Cardiac septum (tissue), 1 donor: ENCODE measurements at regions not wholly inside any gene's neighbourhood (a gene's known extent, or its start where the extent isn't known, plus 50 kb on each side); places are given as distances from the start of the nearest gene placed in this dataset.

ENCODE experiments used
- DNase-seq: peaks from one replicate; pipeline ENCODE4 v3.0.0-alpha.2; 2020; ENCODE audit warnings: low spot score
- intact Hi-C: fragments of 100-400 bp; cut with DNase I; formaldehyde crosslinking; loops from one replicate; pipeline ENCODE4 v1.14.0; 2022
- donor health status: DM: no; HTN: no; CAD: no.

- intact Hi-C loops: no loop called here
- DNase-seq: no peak
Measured at GRCh38 chr7:25771491-25771890, 380.5 kb upstream of the NFE2L3 start.

- DNase-seq: no peak
- intact Hi-C loops: no loop called here
Measured at GRCh38 chr7:25772802-25773201, 379.2 kb upstream of the NFE2L3 start.

GRCh38 chr7:25774675-25775074, 377.3 kb upstream of the NFE2L3 start:
- DNase-seq: no peak
- intact Hi-C loops: no loop called here

GRCh38 chr7:25775570-25775969, 376.4 kb upstream of the NFE2L3 start:
- intact Hi-C loops: no loop called here

GRCh38 chr7:25775999-25776743, 375.8 kb upstream of the NFE2L3 start:
- no peak for DNase-seq
- intact Hi-C loops: no loop called here

More at GRCh38 chr7:25775570-25775969, 376.4 kb upstream of the NFE2L3 start:
- no peak for DNase-seq

- intact Hi-C loops: no loop called here
- DNase-seq: no peak
Measured at GRCh38 chr7:25776744-25777123, 375.3 kb upstream of the NFE2L3 start.

- DNase-seq: no peak
- intact Hi-C loops: no loop called here
Measured at GRCh38 chr7:25777969-25778708, 373.9 kb upstream of the NFE2L3 start.

GRCh38 chr7:25779002-25779546, 372.9 kb upstream of the NFE2L3 start:
- intact Hi-C loops: no loop called here
- no peak for DNase-seq

GRCh38 chr7:25780904-25781303, 371.1 kb upstream of the NFE2L3 start:
- intact Hi-C loops: no loop called here
- DNase-seq: no peak

GRCh38 chr7:25781704-25782103, 370.3 kb upstream of the NFE2L3 start:
- DNase-seq: no peak
- intact Hi-C loops: no loop called here

GRCh38 chr7:25786936-25787335, 365.1 kb upstream of the NFE2L3 start:
- intact Hi-C loops: loop anchor here (5.0 kb wide), 2 partner anchors 55 to 125 kb away; no protein-coding TSS in a partner anchor
- no peak for DNase-seq

- no peak for DNase-seq
- intact Hi-C loops: loop anchor here (5.0 kb wide), 2 partner anchors 55 to 125 kb away; no protein-coding TSS in a partner anchor
Measured at GRCh38 chr7:25787336-25787735, 364.7 kb upstream of the NFE2L3 start.

- DNase-seq: no peak
- intact Hi-C loops: loop anchor here (5.0 kb wide), 2 partner anchors 54 to 126 kb away; no protein-coding TSS in a partner anchor
Measured at GRCh38 chr7:25788371-25788770, 363.6 kb upstream of the NFE2L3 start.

GRCh38 chr7:25788961-25789620, 362.9 kb upstream of the NFE2L3 start:
- DNase-seq: no peak
- intact Hi-C loops: loop anchor here (5.0 kb wide), 2 partner anchors 53 to 127 kb away; no protein-coding TSS in a partner anchor

- no peak for DNase-seq
- intact Hi-C loops: loop anchor here (5.0 kb wide), 2 partner anchors 52 to 128 kb away; no protein-coding TSS in a partner anchor
Measured at GRCh38 chr7:25789701-25790640, 362.0 kb upstream of the NFE2L3 start.

GRCh38 chr7:25790963-25791362, 361.0 kb upstream of the NFE2L3 start:
- intact Hi-C loops: no loop called here

GRCh38 chr7:25792586-25792985, 359.4 kb upstream of the NFE2L3 start:
- no peak for DNase-seq
- intact Hi-C loops: no loop called here

More at GRCh38 chr7:25790963-25791362, 361.0 kb upstream of the NFE2L3 start:
- no peak for DNase-seq

GRCh38 chr7:25795824-25796235, 356.2 kb upstream of the NFE2L3 start:
- intact Hi-C loops: no loop called here
- no peak for DNase-seq

GRCh38 chr7:25798344-25798743, 353.7 kb upstream of the NFE2L3 start:
- intact Hi-C loops: no loop called here
- DNase-seq: no peak
